ENCODE measurements at regions not wholly inside any gene's neighbourhood (a gene's known extent, or its start where the extent isn't known, plus 50 kb on each side); places are given as distances from the start of the nearest gene placed in this dataset.

DNA sequence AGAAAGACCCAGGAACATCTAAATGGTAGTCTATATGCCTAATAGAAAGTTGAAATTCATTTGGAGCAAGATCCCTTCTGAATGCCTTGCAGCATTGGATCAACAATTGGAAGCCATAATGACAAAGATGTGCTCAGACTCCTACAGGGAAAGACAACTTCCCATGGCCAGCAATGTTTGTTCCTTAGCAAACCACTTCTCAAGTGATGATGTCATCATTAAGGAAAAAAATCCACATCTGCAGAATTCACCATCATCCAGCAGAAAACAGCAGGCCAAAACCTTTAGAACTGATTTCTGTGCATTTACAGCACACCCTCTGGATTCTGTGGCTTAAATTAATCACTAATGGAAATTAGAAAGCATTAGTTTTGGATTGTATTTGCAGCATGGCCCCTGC, 82.4 kb upstream of the ZIC3 start:
- H3K36me3 ChIP-seq (ENCODE audit: control insufficient read depth, insufficient read depth, low read length), result no peaks in the 10 kb centered on the region
- H3K4me2 ChIP-seq (ENCODE audit: extremely low read depth, insufficient read depth, low read length), result no peak overlapping the region
- no peaks in the 10 kb centered on the region for H3K27me3 ChIP-seq (ENCODE audit: control insufficient read depth, insufficient read depth, low read length)
- H3K9me3 ChIP-seq (ENCODE audit: control insufficient read depth, insufficient read depth, low read depth, low read length), result no peaks in the 10 kb centered on the region
- no peak for DNase-seq (ENCODE audit: low read depth in 2 of 2)
- no peak overlapping the region for H2AFZ ChIP-seq (ENCODE audit: low read length)
- H3K4me3 ChIP-seq (replicated peaks in 1 of 4; ENCODE audit: control extremely low read depth in 1 of 4, insufficient read depth in 1 of 4, low read depth in 3 of 4, low read length in 4 of 4), result no peak overlapping the region
- H3K4me1 ChIP-seq (ENCODE audit: control insufficient read depth, extremely low read depth, insufficient read depth, low read length), result no peaks in the 10 kb centered on the region
- H3K27ac ChIP-seq (ENCODE audit: insufficient read depth, low read length), result no peak overlapping the region
- no peaks in the 10 kb centered on the region for H3K79me2 ChIP-seq (ENCODE audit: control insufficient read depth, insufficient read depth, low read length)
- no peaks in the 10 kb centered on the region for H4K20me1 ChIP-seq (ENCODE audit: control insufficient read depth, extremely low read depth, insufficient read depth, low read length)
- H3K9ac ChIP-seq (ENCODE audit: insufficient read depth, low read length), result no peak overlapping the region
- TF ChIP-seq, protein P1, sequence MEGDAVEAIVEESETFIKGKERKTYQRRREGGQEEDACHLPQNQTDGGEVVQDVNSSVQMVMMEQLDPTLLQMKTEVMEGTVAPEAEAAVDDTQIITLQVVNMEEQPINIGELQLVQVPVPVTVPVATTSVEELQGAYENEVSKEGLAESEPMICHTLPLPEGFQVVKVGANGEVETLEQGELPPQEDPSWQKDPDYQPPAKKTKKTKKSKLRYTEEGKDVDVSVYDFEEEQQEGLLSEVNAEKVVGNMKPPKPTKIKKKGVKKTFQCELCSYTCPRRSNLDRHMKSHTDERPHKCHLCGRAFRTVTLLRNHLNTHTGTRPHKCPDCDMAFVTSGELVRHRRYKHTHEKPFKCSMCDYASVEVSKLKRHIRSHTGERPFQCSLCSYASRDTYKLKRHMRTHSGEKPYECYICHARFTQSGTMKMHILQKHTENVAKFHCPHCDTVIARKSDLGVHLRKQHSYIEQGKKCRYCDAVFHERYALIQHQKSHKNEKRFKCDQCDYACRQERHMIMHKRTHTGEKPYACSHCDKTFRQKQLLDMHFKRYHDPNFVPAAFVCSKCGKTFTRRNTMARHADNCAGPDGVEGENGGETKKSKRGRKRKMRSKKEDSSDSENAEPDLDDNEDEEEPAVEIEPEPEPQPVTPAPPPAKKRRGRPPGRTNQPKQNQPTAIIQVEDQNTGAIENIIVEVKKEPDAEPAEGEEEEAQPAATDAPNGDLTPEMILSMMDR (conservative IDR thresholded peaks at IDR 0.05 in 1 of 2, IDR thresholded peaks at IDR 0.05 in 1 of 2; ENCODE audit: low read depth in 1 of 2, low read length in 2 of 2), result no peak
- no peak for TF ChIP-seq EZH2 (IDR thresholded peaks at IDR 0.05; ENCODE audit: low read length, missing control alignments)

DNA sequence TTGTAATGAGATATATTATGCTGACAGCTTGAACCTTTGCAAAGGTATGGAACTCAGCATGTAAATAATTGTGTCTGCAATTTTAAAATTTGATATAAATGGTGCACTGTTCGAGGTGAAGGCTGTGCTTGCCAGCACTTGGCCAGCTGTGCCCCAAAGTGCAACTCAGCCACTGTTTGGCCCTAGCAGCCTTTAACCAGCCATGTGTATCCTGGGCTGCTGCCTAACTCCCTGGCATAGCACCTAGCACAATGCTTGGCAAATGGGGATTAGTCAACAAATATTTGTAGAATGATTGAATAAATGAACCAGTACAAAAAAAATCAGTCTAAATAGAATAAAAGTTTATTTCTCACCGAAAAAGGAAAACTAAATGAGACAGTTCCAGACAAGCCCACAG, 83.8 kb upstream of the ZIC3 start:
- Histone ChIP-seq H3K4me1 (ENCODE audit: control insufficient read depth, extremely low read depth, insufficient read depth, low read length) (no peaks in the 10 kb centered on the region), H3K27ac (ENCODE audit: insufficient read depth, low read length) (no peak overlapping the region), H3K4me2 (ENCODE audit: extremely low read depth, insufficient read depth, low read length) (no peak overlapping the region), H2AFZ (ENCODE audit: low read length) (no peak overlapping the region), H3K9ac (ENCODE audit: insufficient read depth, low read length) (no peak overlapping the region), H3K4me3 (replicated peaks in 1 of 4; ENCODE audit: control extremely low read depth in 1 of 4, insufficient read depth in 1 of 4, low read depth in 3 of 4, low read length in 4 of 4) (no peak overlapping the region), H3K36me3 (ENCODE audit: control insufficient read depth, insufficient read depth, low read length) (no peaks in the 10 kb centered on the region), H3K27me3 (ENCODE audit: control insufficient read depth, insufficient read depth, low read length) (no peaks in the 10 kb centered on the region), H3K9me3 (ENCODE audit: control insufficient read depth, insufficient read depth, low read depth, low read length) (no peaks in the 10 kb centered on the region), H4K20me1 (ENCODE audit: control insufficient read depth, extremely low read depth, insufficient read depth, low read length) (no peaks in the 10 kb centered on the region), H3K79me2 (ENCODE audit: control insufficient read depth, insufficient read depth, low read length) (no peaks in the 10 kb centered on the region)
- no peak for DNase-seq (ENCODE audit: low read depth in 2 of 2)
- TF ChIP-seq EZH2 (IDR thresholded peaks at IDR 0.05; ENCODE audit: low read length, missing control alignments), result no peak
- TF ChIP-seq, protein P1 (conservative IDR thresholded peaks at IDR 0.05 in 1 of 2, IDR thresholded peaks at IDR 0.05 in 1 of 2; ENCODE audit: low read depth in 1 of 2, low read length in 2 of 2), result no peak

DNA sequence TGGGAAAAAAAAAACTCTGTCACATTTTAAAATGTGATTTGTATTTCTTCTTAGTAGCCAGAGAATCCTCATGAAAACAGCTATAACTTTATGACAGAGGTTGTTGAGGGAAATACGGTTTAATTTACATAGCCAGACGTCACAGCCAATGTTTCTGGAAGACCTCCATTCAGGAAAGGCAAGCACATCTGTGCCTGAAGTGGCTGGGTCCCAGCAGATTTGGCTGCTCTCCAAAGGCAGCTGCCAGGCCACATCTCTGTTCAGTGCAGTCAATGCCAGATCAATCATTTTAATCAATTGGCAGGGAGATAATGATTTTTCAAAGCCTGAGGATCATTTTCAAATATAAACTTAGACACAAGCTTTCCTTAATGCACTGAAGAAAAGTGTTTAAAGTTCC, 86.5 kb upstream of the ZIC3 start:
- Histone ChIP-seq H2AFZ (ENCODE audit: low read length) (no peak overlapping the region), H3K79me2 (ENCODE audit: control insufficient read depth, insufficient read depth, low read length) (no peaks in the 10 kb centered on the region), H3K27ac (ENCODE audit: insufficient read depth, low read length) (no peak overlapping the region), H3K36me3 (ENCODE audit: control insufficient read depth, insufficient read depth, low read length) (no peaks in the 10 kb centered on the region), H3K9me3 (ENCODE audit: control insufficient read depth, insufficient read depth, low read depth, low read length) (no peaks in the 10 kb centered on the region), H3K9ac (ENCODE audit: insufficient read depth, low read length) (no peak overlapping the region), H3K4me2 (ENCODE audit: extremely low read depth, insufficient read depth, low read length) (no peak overlapping the region), H3K4me1 (ENCODE audit: control insufficient read depth, extremely low read depth, insufficient read depth, low read length) (no peaks in the 10 kb centered on the region), H3K4me3 (replicated peaks in 1 of 4; ENCODE audit: control extremely low read depth in 1 of 4, insufficient read depth in 1 of 4, low read depth in 3 of 4, low read length in 4 of 4) (no peak overlapping the region), H4K20me1 (ENCODE audit: control insufficient read depth, extremely low read depth, insufficient read depth, low read length) (no peaks in the 10 kb centered on the region), H3K27me3 (ENCODE audit: control insufficient read depth, insufficient read depth, low read length) (no peaks in the 10 kb centered on the region)
- DNase-seq (ENCODE audit: low read depth in 2 of 2), result no peak
- no peak for TF ChIP-seq EZH2 (IDR thresholded peaks at IDR 0.05; ENCODE audit: low read length, missing control alignments)
- TF ChIP-seq, protein P1 (conservative IDR thresholded peaks at IDR 0.05 in 1 of 2, IDR thresholded peaks at IDR 0.05 in 1 of 2; ENCODE audit: low read depth in 1 of 2, low read length in 2 of 2), result no peak
